ENCODE measurements at regions not wholly inside any gene's neighbourhood (a gene's known extent, or its start where the extent isn't known, plus 50 kb on each side); places are given as distances from the start of the nearest gene placed in this dataset.

DNA sequence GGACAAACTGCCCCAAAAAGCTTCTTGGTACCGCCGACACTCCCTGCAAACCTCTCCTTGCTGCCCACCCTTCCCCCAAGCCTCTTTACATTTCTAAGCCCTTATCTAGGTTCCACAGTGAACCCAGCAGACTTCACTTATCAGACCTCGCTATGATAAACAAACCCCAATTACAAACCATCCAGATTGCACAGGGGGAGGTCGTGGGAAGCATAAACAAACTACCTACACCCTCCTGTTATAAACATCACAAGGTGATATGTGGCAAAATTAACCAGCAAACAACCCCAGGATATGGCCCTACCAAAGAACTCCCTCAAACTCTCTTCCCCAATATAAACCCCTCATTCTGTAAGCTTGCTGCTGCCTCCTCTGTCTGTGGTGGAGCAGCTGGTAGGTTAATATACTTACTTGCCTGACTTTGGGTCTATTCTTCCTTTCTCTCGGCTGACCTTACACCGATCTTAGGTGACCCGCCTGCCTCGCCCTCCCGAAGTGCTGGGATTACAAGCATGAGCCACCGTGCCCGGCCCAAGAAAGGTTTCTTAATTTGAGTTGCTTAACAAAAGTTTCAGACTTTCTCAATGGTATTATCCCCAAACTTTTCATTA is 66.0 kb upstream of the TENM4 start:
- Histone ChIP-seq H3K4me3 (ENCODE audit: insufficient read depth in 1 of 2, low read depth in 1 of 2, low read length in 2 of 2) (no peak overlapping the region), H2BK12ac (ENCODE audit: low read length in 2 of 2) (no peak overlapping the region), H2AK5ac (ENCODE audit: low read length, severe bottlenecking) (no peak overlapping the region), H4K8ac (ENCODE audit: low read length) (no peak overlapping the region), H3K79me1 (replicated peaks; ENCODE audit: low read length, poor library complexity, severe bottlenecking) (no peaks in the 10 kb centered on the region), H3K4me2 (ENCODE audit: low read length, poor library complexity, severe bottlenecking) (no peak overlapping the region), H2BK5ac (ENCODE audit: low read depth, low read length, poor library complexity, severe bottlenecking) (no peak overlapping the region), H2AFZ (ENCODE audit: low read depth, low read length) (no peak overlapping the region), H2BK15ac (ENCODE audit: low read depth, poor library complexity, severe bottlenecking) (no peak overlapping the region), H3K23ac (ENCODE audit: low read length in 2 of 2) (no peak overlapping the region), H3K27me3 (ENCODE audit: control insufficient read depth in 1 of 2, insufficient read depth in 1 of 2, low read length in 2 of 2) (peaks cover 3 to 28% of the 10 kb centered on the region in 2 experiments), H3K27ac (ENCODE audit: low read length, poor library complexity, severe bottlenecking) (no peak overlapping the region), H3K18ac (ENCODE audit: low read depth in 1 of 2, low read length in 2 of 2) (no peak overlapping the region), H3K4me1 (ENCODE audit: control insufficient read depth, insufficient read depth, low read depth, low read length) (no peaks in the 10 kb centered on the region), H3K4ac (ENCODE audit: low read depth in 1 of 2, low read length in 2 of 2) (no peak overlapping the region), H3K14ac (ENCODE audit: low read length in 2 of 2) (no peak overlapping the region), H3K9me3 (ENCODE audit: control insufficient read depth, low read length) (no peaks in the 10 kb centered on the region), H2BK120ac (ENCODE audit: low read depth, low read length) (no peak overlapping the region), H4K91ac (ENCODE audit: low read length) (no peak overlapping the region), H3K9ac (ENCODE audit: low read length) (no peak overlapping the region), H3K36me3 (ENCODE audit: control insufficient read depth in 1 of 2, insufficient read depth in 2 of 2, low read depth in 1 of 2, low read length in 2 of 2) (no peaks in the 10 kb centered on the region)
- DNase-seq = no peak
- 47% methylated on average over 7 of the region's 11 CpGs for WGBS

DNA sequence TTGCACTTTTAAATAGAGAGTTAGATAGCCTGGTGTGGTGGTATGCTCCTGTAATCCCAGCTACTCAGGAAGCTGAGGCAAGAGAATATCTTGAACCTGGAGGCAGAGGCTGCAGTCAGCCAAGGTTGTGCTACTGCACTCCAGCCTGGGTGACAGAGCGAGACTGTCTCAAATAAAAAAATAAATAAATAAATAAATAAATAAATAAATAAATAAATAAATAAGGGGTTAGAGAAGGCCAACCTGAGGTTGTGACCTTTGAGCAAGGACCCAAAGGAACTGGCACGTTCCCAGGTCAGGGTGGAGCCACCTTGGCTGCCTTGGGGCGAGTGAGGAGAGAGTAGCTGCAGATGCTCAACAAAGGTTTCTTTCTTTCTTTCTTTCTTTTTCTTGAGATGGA is 65.3 kb upstream of the TENM4 start:
- H4K8ac ChIP-seq (ENCODE audit: low read length) = no peak overlapping the region
- no peak overlapping the region for H2BK5ac ChIP-seq (ENCODE audit: low read depth, low read length, poor library complexity, severe bottlenecking)
- H3K23ac ChIP-seq (ENCODE audit: low read length in 2 of 2) = no peak overlapping the region
- H3K27ac ChIP-seq (ENCODE audit: low read length, poor library complexity, severe bottlenecking) = no peak overlapping the region
- H3K14ac ChIP-seq (ENCODE audit: low read length in 2 of 2) = no peak overlapping the region
- H2BK12ac ChIP-seq (ENCODE audit: low read length in 2 of 2) = no peak overlapping the region
- H3K4me2 ChIP-seq (ENCODE audit: low read length, poor library complexity, severe bottlenecking) = no peak overlapping the region
- no peaks in the 10 kb centered on the region for H3K4me1 ChIP-seq (ENCODE audit: control insufficient read depth, insufficient read depth, low read depth, low read length)
- no peak overlapping the region for H2AFZ ChIP-seq (ENCODE audit: low read depth, low read length)
- H3K79me1 ChIP-seq (replicated peaks; ENCODE audit: low read length, poor library complexity, severe bottlenecking) = no peaks in the 10 kb centered on the region
- no peaks in the 10 kb centered on the region for H3K9me3 ChIP-seq (ENCODE audit: control insufficient read depth, low read length)
- H3K36me3 ChIP-seq (ENCODE audit: control insufficient read depth in 1 of 2, insufficient read depth in 2 of 2, low read depth in 1 of 2, low read length in 2 of 2) = no peaks in the 10 kb centered on the region
- no peak for DNase-seq
- H3K4ac ChIP-seq (ENCODE audit: low read depth in 1 of 2, low read length in 2 of 2) = no peak overlapping the region
- H3K4me3 ChIP-seq (ENCODE audit: insufficient read depth in 1 of 2, low read depth in 1 of 2, low read length in 2 of 2) = no peak overlapping the region
- H2BK120ac ChIP-seq (ENCODE audit: low read depth, low read length) = no peak overlapping the region
- 71% methylated on average over 1 of the region's 3 CpGs for WGBS
- H4K91ac ChIP-seq (ENCODE audit: low read length) = no peak overlapping the region
- no peak overlapping the region for H3K9ac ChIP-seq (ENCODE audit: low read length)
- H3K18ac ChIP-seq (ENCODE audit: low read depth in 1 of 2, low read length in 2 of 2) = no peak overlapping the region
- no peak overlapping the region for H2BK15ac ChIP-seq (ENCODE audit: low read depth, poor library complexity, severe bottlenecking)
- H2AK5ac ChIP-seq (ENCODE audit: low read length, severe bottlenecking) = no peak overlapping the region
- peaks cover 3 to 28% of the 10 kb centered on the region in 2 experiments for H3K27me3 ChIP-seq (ENCODE audit: control insufficient read depth in 1 of 2, insufficient read depth in 1 of 2, low read length in 2 of 2)

DNA sequence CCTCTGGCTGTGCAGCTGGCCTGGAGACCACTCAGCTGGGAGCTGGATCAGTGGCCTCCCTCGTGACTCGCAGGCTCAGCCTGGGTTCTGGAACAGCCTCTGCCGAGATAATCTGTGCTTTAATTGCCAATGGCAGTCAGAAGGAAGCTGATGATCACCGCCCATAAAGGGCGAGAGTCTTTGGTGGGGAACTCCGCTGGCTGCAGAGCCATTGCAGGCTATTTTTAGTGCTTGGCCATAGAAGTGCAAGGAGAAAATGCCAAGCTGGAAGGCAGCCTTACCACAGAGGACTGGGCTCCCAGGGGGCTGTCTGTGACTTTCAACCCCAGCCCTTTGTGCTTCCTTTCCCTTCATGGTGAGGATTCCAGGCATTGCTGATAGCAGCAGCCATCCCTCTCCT is 62.2 kb upstream of the TENM4 start:
- Histone ChIP-seq H3K4me3 (ENCODE audit: insufficient read depth in 1 of 2, low read depth in 1 of 2, low read length in 2 of 2) (no peak overlapping the region), H3K4ac (ENCODE audit: low read depth in 1 of 2, low read length in 2 of 2) (no peak overlapping the region), H2BK120ac (ENCODE audit: low read depth, low read length) (no peak overlapping the region), H4K91ac (ENCODE audit: low read length) (no peak overlapping the region), H3K4me2 (ENCODE audit: low read length, poor library complexity, severe bottlenecking) (no peak overlapping the region), H2BK15ac (ENCODE audit: low read depth, poor library complexity, severe bottlenecking) (no peak overlapping the region), H3K27ac (ENCODE audit: low read length, poor library complexity, severe bottlenecking) (no peak overlapping the region), H4K8ac (ENCODE audit: low read length) (no peak overlapping the region), H3K36me3 (ENCODE audit: control insufficient read depth in 1 of 2, insufficient read depth in 2 of 2, low read depth in 1 of 2, low read length in 2 of 2) (no peaks in the 10 kb centered on the region), H3K23ac (ENCODE audit: low read length in 2 of 2) (no peak overlapping the region), H3K9ac (ENCODE audit: low read length) (no peak overlapping the region), H2BK12ac (ENCODE audit: low read length in 2 of 2) (no peak overlapping the region), H3K4me1 (ENCODE audit: control insufficient read depth, insufficient read depth, low read depth, low read length) (no peaks in the 10 kb centered on the region), H3K9me3 (ENCODE audit: control insufficient read depth, low read length) (no peaks in the 10 kb centered on the region), H2BK5ac (ENCODE audit: low read depth, low read length, poor library complexity, severe bottlenecking) (no peak overlapping the region), H3K18ac (ENCODE audit: low read depth in 1 of 2, low read length in 2 of 2) (no peak overlapping the region), H3K27me3 (ENCODE audit: control insufficient read depth in 1 of 2, insufficient read depth in 1 of 2, low read length in 2 of 2) (peaks cover 3 to 20% of the 10 kb centered on the region in 2 experiments), H3K79me1 (replicated peaks; ENCODE audit: low read length, poor library complexity, severe bottlenecking) (no peaks in the 10 kb centered on the region), H3K14ac (ENCODE audit: low read length in 2 of 2) (no peak overlapping the region), H2AK5ac (ENCODE audit: low read length, severe bottlenecking) (no peak overlapping the region), H2AFZ (ENCODE audit: low read depth, low read length) (no peak overlapping the region)
- no peak for DNase-seq
- 30% methylated on average over 6 of the region's 6 CpGs for whole genome bisulfite sequencing

DNA sequence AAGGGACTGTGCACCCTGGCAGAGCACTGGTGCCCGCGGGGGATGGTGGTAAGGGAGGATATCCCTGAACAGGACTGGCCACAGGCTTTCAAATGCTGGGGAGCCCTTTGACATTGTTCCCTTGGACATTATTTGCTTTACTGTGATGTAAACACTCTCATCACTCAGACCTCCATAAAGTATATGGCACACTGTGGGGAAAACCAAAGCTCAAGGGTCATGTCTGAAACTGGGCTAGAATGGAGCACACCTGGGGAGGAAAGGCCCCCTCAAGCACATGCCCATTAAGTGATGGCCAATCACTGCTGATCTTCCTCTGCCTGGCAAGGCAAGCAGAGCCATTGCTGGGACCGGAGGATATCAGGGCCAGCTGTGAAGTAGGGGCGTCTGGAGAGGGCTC is 60.9 kb upstream of the TENM4 start:
- Histone ChIP-seq H3K18ac (ENCODE audit: low read depth in 1 of 2, low read length in 2 of 2) (no peak overlapping the region), H2AK5ac (ENCODE audit: low read length, severe bottlenecking) (no peak overlapping the region), H3K79me1 (replicated peaks; ENCODE audit: low read length, poor library complexity, severe bottlenecking) (no peaks in the 10 kb centered on the region), H3K27ac (ENCODE audit: low read length, poor library complexity, severe bottlenecking) (no peak overlapping the region), H3K23ac (ENCODE audit: low read length in 2 of 2) (no peak overlapping the region), H3K27me3 (ENCODE audit: control insufficient read depth in 1 of 2, insufficient read depth in 1 of 2, low read length in 2 of 2) (peaks cover 0 to 12% of the 10 kb centered on the region in 2 experiments), H3K9ac (ENCODE audit: low read length) (no peak overlapping the region), H2AFZ (ENCODE audit: low read depth, low read length) (no peak overlapping the region), H2BK120ac (ENCODE audit: low read depth, low read length) (no peak overlapping the region), H3K4me2 (ENCODE audit: low read length, poor library complexity, severe bottlenecking) (no peak overlapping the region), H3K36me3 (ENCODE audit: control insufficient read depth in 1 of 2, insufficient read depth in 2 of 2, low read depth in 1 of 2, low read length in 2 of 2) (no peaks in the 10 kb centered on the region), H3K9me3 (ENCODE audit: control insufficient read depth, low read length) (no peaks in the 10 kb centered on the region), H2BK12ac (ENCODE audit: low read length in 2 of 2) (no peak overlapping the region), H3K14ac (ENCODE audit: low read length in 2 of 2) (no peak overlapping the region), H3K4ac (ENCODE audit: low read depth in 1 of 2, low read length in 2 of 2) (no peak overlapping the region), H2BK5ac (ENCODE audit: low read depth, low read length, poor library complexity, severe bottlenecking) (no peak overlapping the region), H3K4me3 (ENCODE audit: insufficient read depth in 1 of 2, low read depth in 1 of 2, low read length in 2 of 2) (no peak overlapping the region), H3K4me1 (ENCODE audit: control insufficient read depth, insufficient read depth, low read depth, low read length) (no peaks in the 10 kb centered on the region), H2BK15ac (ENCODE audit: low read depth, poor library complexity, severe bottlenecking) (no peak overlapping the region), H4K8ac (ENCODE audit: low read length) (no peak overlapping the region), H4K91ac (ENCODE audit: low read length) (no peak overlapping the region)
- DNase-seq = no peak
- 94% methylated on average over 2 of the region's 4 CpGs for WGBS
